GM10248 (cell line): ENCODE measurements at regions not wholly inside any gene's neighbourhood (a gene's known extent, or its start where the extent isn't known, plus 50 kb on each side); places are given as distances from the start of the nearest gene placed in this dataset.

Experiments used
- CTCF ChIA-PET: fragments of 300-600 bp; sonication (Branson Sonifier 250); formaldehyde crosslinking; extraction: SDS; loops from one replicate; lab custom pipeline; 2021; ENCODE audit warnings: antibody characterized with exemption; lab: Yijun Ruan, JAX
- POLR2A ChIA-PET: fragments of 350-650 bp; sonication (Branson Sonifier 250); formaldehyde crosslinking; extraction: SDS; loops from one replicate; lab custom pipeline; 2020; ENCODE audit warnings: antibody characterized with exemption; lab: Yijun Ruan, JAX
- DNase-seq: peaks from one replicate; pipeline ENCODE4 v3.0.0; 2012; ENCODE audit errors: extremely low spot score
- CTCF ChIP-seq: IDR thresholded peaks from 2 replicates; pipeline ENCODE4 v1.5.1; 2012; ENCODE audit warnings: mild to moderate bottlenecking, low read depth; ENCODE audit errors: extremely low read depth, missing control alignments, control extremely low read depth

GRCh38 chr4:14384824-14385223 is 617.5 kb upstream of the CPEB2 start:
- CTCF ChIA-PET: no interaction called here

GRCh38 chr4:14386196-14386595 is 616.1 kb upstream of the CPEB2 start:
- ChIA-PET POLR2A (no interaction called here), CTCF (no interaction called here)
- TF ChIP-seq CTCF: no peak
- DNase-seq: no peak

More at GRCh38 chr4:14384824-14385223, 617.5 kb upstream of the CPEB2 start:
- POLR2A ChIA-PET: no interaction called here
- no peak for TF ChIP-seq CTCF
- no peak for DNase-seq

GRCh38 chr4:14387647-14388046 is 614.6 kb upstream of the CPEB2 start:
- POLR2A ChIA-PET: no interaction called here
- no peak for DNase-seq

GRCh38 chr4:14392378-14392777 is 609.9 kb upstream of the CPEB2 start:
- no peak for DNase-seq
- CTCF ChIA-PET: interaction anchor here (1.5 kb wide), 1 partner anchor 10 kb away, joined by 3 read pairs; no protein-coding TSS in a partner anchor
- POLR2A ChIA-PET: no interaction called here

More at GRCh38 chr4:14387647-14388046, 614.6 kb upstream of the CPEB2 start:
- no peak for TF ChIP-seq CTCF
- CTCF ChIA-PET: no interaction called here

GRCh38 chr4:14396183-14396582 is 606.1 kb upstream of the CPEB2 start:
- ChIA-PET CTCF (no interaction called here), POLR2A (no interaction called here)
- TF ChIP-seq CTCF: no peak
- DNase-seq: no peak

More at GRCh38 chr4:14392378-14392777, 609.9 kb upstream of the CPEB2 start:
- no peak for TF ChIP-seq CTCF

GRCh38 chr4:14399848-14400247 is 602.4 kb upstream of the CPEB2 start:
- ChIA-PET CTCF (interaction anchor here (1.2 kb wide), 1 partner anchor 38 kb away, joined by 3 read pairs; no protein-coding TSS in a partner anchor), POLR2A (no interaction called here)
- no peak for TF ChIP-seq CTCF
- DNase-seq: no peak
